Testis (tissue), 2 donors: ENCODE measurements at regions not wholly inside any gene's neighbourhood (a gene's known extent, or its start where the extent isn't known, plus 50 kb on each side); places are given as distances from the start of the nearest gene placed in this dataset.

ENCODE experiments used
- POLR2A ChIP-seq: fragments of 450-650 bp; IDR thresholded peaks from one replicate; pipeline ENCODE4 v1.6.1; 2017; ENCODE audit warnings: antibody characterized with exemption, mild to moderate bottlenecking, moderate library complexity
- TF ChIP-seq, protein P1 (sequence below), 3 experiments: fragments of 450-650 bp in 2 of 3; fragments of 200-600 bp in 1 of 3; sonication (generic) in 1 of 3; IDR thresholded peaks; one replicate each; pipeline ENCODE4 v1.5.1; 2016 to 2019; ENCODE audit warnings: antibody characterized with exemption in 3 of 3, mild to moderate bottlenecking in 2 of 3, moderate library complexity in 1 of 3

DNA sequence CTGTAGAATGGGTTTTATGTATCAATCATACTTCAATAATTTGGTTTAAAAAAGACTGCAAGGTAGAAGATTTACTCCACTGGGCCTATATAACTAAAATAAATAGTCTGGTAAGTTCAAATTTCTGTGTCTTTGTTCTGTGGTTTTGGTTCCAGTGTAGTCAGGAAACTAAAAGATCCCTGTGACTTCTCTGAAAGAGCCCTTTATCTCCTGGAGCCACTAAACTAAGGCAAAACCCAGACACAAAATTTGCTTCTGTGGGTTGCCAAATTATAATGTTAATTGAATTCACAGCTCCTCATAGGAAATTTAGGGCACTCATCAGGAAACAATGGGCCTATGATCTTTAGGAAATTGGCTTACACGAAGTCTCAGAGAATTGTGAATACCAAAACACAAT, 1038.4 kb downstream of the GALC start:
- TF ChIP-seq, protein P1, sequence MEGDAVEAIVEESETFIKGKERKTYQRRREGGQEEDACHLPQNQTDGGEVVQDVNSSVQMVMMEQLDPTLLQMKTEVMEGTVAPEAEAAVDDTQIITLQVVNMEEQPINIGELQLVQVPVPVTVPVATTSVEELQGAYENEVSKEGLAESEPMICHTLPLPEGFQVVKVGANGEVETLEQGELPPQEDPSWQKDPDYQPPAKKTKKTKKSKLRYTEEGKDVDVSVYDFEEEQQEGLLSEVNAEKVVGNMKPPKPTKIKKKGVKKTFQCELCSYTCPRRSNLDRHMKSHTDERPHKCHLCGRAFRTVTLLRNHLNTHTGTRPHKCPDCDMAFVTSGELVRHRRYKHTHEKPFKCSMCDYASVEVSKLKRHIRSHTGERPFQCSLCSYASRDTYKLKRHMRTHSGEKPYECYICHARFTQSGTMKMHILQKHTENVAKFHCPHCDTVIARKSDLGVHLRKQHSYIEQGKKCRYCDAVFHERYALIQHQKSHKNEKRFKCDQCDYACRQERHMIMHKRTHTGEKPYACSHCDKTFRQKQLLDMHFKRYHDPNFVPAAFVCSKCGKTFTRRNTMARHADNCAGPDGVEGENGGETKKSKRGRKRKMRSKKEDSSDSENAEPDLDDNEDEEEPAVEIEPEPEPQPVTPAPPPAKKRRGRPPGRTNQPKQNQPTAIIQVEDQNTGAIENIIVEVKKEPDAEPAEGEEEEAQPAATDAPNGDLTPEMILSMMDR (IDR thresholded peaks at IDR 0.05), result no peak
- TF ChIP-seq POLR2A, result no peak
